SK-N-SH treated with all-trans-retinoic acid at 6 μM for 48 hours (cell line): ENCODE measurements at regions not wholly inside any gene's neighbourhood (a gene's known extent, or its start where the extent isn't known, plus 50 kb on each side); places are given as distances from the start of the nearest gene placed in this dataset.

ENCODE experiments used
- ZC3H10 ChIP-seq: fragments of 250-450 bp; sonication (Bioruptor Pico); IDR thresholded peaks from 2 replicates; pipeline ENCODE4 v1.5.1; 2021; ENCODE audit warnings: mild to moderate bottlenecking, moderate library complexity
- ZNF565 ChIP-seq: fragments of 450-650 bp; formaldehyde crosslinking; conservative IDR thresholded peaks from 2 replicates; pipeline ENCODE4 v1.5.0; 2020; ENCODE audit warnings: low read depth, mild to moderate bottlenecking, moderate library complexity

- TF ChIP-seq ZC3H10 (CRISPR knock-in tag) (no peak), ZNF565 (CRISPR knock-in tag) (no peak)
Measured at GRCh38 chr4:43238008-43238407, 345.5 kb downstream of the GRXCR1 start.
